ENCODE measurements at regions not wholly inside any gene's neighbourhood (a gene's known extent, or its start where the extent isn't known, plus 50 kb on each side); places are given as distances from the start of the nearest gene placed in this dataset.

DNA sequence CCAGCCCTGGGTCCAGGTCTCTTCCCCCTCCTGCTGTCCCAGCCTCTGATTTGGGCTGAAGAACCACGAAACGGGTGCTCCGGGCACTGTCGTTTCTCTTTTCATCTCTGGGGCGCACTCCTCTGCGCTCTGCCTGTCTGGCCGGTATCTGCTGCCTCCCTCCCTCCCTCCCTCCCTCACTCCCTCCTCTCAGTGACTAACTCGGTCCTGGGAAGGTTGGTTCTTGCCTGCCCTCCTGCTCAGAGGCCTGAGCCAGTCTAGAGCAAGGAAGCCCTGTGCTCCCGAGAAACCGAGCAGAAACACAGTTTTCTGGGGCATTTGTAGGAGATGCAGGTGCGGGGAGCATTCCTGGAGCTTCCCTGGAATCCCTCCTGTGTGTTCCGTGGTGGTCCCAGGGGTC lies 1235.2 kb downstream of the BRD1 start:
- TF ChIP-seq EZH2 (IDR thresholded peaks at IDR 0.05; ENCODE audit: insufficient read depth, poor library complexity, severe bottlenecking) (no peak), EZH2phosphoT487 (IDR thresholded peaks at IDR 0.05; ENCODE audit: insufficient read depth, low read depth) (no peak)
